Colonic mucosa (tissue), 4 donors: ENCODE measurements at regions not wholly inside any gene's neighbourhood (a gene's known extent, or its start where the extent isn't known, plus 50 kb on each side); places are given as distances from the start of the nearest gene placed in this dataset.

Experiments used
- DNase-seq: peaks from one replicate; pipeline ENCODE4 v3.0.0-alpha.2; 2020
- H3K27ac ChIP-seq: fragments of 200-600 bp; one replicate; pipeline ENCODE4 v1.8.0; 2021
- H3K27me3 ChIP-seq: fragments of 200-600 bp; one replicate; pipeline ENCODE4 v1.8.0; 2021
- H3K36me3 ChIP-seq: fragments of 200-600 bp; one replicate; pipeline ENCODE4 v1.8.0; 2021
- H3K4me1 ChIP-seq: fragments of 200-600 bp; one replicate; pipeline ENCODE4 v1.8.0; 2021; ENCODE audit warnings: mild to moderate bottlenecking
- H3K4me3 ChIP-seq: fragments of 200-600 bp; one replicate; pipeline ENCODE4 v1.8.0; 2021
- H3K9ac ChIP-seq, 2 donors: one replicate each; pipeline ENCODE4 v1.7.0; 2013; ENCODE audit warnings: control low read depth in 2 of 2, low read depth in 2 of 2, low read length in 2 of 2
- H3K9me3 ChIP-seq: fragments of 200-600 bp; one replicate; pipeline ENCODE4 v1.8.0; 2021
- intact Hi-C: fragments of 100-400 bp; cut with DNase I; formaldehyde crosslinking; loops from one replicate; pipeline ENCODE4 v1.14.1; 2022
- TF ChIP-seq, protein P1 (sequence below): fragments of 200-600 bp; IDR thresholded peaks from one replicate; pipeline ENCODE4 v1.8.0; 2022; ENCODE audit warnings: antibody characterized with exemption, mild to moderate bottlenecking
- donor health status: healthy.
- donor health status: DM: no; HTN: no; CAD: no.
- donor health status: DM: no; HTN: no; CAD: no.

DNA sequence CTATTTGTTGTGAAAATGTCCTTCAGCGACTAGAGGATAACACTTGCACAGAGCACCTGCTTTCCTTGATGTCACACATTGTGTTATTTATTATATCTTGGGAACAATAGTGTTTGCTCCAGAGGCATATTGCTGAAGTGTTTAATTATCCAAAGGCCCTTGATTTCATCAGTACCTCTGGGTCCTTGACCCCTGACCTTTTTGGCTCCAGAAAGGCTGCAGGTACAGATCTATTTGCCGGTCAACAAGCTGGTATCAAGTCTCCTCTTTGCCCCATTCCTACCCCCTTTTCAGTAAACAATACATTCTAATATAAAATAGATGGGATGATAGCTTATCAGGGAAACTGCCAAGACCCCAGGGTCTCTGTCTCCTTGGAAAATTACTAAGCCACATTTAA is 206.8 kb downstream of the DACT1 start:
- DNase-seq: no peak

DNA sequence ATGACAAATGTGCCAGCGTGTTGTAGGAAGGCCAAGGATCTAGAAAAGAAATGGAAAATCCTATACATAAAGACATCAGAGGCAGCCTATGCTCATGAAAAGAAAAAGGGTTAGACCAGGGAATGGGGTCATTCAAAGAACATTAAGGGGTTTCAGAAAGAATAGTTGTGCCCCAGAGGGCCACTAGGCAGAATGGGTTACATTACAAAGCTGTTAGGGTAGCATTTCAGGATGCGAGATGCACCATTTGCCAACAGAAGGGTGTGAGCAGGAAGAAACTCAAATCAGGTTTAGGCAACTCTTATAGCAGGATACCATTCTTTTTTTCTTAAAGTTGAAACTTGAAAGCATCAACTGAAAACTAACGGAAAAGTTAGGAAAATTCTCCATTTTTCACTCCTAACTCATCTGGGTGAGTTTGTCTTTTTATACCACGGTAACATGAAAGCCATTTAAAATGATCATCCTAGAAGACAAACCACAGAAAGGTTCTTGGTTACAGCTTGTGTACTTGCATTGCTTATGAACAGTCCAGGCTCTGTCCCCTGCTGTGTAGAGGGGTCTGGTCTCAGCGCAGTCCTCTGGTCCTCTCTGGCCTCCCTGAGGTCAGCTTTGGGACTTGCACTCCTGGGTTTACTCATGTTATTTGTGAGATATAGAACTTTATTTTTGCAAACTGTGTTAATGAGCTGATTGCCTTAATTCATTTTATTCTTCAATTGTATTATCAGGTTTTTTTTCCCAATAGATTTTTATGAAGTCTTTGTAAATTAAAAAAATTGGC is 209.1 kb downstream of the DACT1 start:
- no peaks in the 10 kb centered on the region for H3K9me3 ChIP-seq
- no peaks in the 10 kb centered on the region for H3K36me3 ChIP-seq
- no peak for DNase-seq
- intact Hi-C loops: no loop called here
- H3K9ac ChIP-seq: no peak overlapping the region
- TF ChIP-seq, protein P1, sequence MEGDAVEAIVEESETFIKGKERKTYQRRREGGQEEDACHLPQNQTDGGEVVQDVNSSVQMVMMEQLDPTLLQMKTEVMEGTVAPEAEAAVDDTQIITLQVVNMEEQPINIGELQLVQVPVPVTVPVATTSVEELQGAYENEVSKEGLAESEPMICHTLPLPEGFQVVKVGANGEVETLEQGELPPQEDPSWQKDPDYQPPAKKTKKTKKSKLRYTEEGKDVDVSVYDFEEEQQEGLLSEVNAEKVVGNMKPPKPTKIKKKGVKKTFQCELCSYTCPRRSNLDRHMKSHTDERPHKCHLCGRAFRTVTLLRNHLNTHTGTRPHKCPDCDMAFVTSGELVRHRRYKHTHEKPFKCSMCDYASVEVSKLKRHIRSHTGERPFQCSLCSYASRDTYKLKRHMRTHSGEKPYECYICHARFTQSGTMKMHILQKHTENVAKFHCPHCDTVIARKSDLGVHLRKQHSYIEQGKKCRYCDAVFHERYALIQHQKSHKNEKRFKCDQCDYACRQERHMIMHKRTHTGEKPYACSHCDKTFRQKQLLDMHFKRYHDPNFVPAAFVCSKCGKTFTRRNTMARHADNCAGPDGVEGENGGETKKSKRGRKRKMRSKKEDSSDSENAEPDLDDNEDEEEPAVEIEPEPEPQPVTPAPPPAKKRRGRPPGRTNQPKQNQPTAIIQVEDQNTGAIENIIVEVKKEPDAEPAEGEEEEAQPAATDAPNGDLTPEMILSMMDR: no peak
- H3K27me3 ChIP-seq: no peaks in the 10 kb centered on the region
- no peak overlapping the region for H3K27ac ChIP-seq
- no peak overlapping the region for H3K4me3 ChIP-seq
- no peaks in the 10 kb centered on the region for H3K4me1 ChIP-seq

More for the DNA sequence above, 206.8 kb downstream of the DACT1 start:
- intact Hi-C loops: no loop called here
- H3K9me3 ChIP-seq: no peaks in the 10 kb centered on the region
- TF ChIP-seq, protein P1: no peak
- no peaks in the 10 kb centered on the region for H3K27me3 ChIP-seq
- H3K4me3 ChIP-seq: no peak overlapping the region
- H3K9ac ChIP-seq: no peak overlapping the region
- no peaks in the 10 kb centered on the region for H3K36me3 ChIP-seq
- H3K4me1 ChIP-seq: no peaks in the 10 kb centered on the region
- no peak overlapping the region for H3K27ac ChIP-seq

DNA sequence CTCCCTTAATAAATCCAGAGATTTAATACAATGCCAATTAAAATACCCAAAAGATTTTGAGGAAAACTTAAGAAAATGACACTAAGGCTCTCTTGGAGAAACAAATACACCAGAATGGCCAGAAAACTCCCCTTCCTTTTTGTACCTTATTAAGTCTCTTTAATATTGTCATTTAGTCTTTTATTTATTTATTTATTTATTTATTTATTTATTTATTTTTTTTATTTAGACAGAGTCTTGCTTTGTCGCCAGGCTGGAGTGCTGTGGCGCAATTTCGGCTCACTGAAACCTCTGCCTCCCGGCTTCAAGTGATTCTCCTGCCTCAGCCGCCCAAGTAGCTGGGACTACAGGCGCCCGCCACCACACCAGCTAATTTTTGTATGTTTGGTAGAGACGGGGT is 210.6 kb downstream of the DACT1 start:
- Histone ChIP-seq H3K9me3 (no peaks in the 10 kb centered on the region), H3K4me1 (no peaks in the 10 kb centered on the region), H3K4me3 (no peak overlapping the region), H3K27me3 (no peaks in the 10 kb centered on the region), H3K27ac (no peak overlapping the region), H3K36me3 (no peaks in the 10 kb centered on the region), H3K9ac (no peak overlapping the region)
- intact Hi-C loops: no loop called here
- DNase-seq: no peak
- TF ChIP-seq, protein P1: no peak

DNA sequence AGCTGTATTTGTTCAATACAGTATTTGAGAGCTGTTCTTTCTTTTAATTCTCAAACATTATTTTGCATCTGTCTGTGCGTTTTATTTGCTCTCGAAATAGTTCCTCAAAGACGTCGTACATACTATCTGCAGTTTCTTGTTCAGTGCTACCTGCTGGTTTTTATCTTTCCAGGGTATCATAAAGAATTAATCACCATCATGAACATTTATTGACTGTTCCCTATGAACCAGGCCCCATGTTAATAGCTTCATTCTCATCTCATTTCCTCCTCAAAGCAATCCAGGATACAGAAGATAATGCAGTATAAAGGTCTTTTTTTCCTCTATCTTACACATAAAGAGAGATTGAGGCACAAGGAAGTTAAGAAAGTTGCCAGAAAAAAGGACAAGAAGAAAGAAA is 211.8 kb downstream of the DACT1 start:
- no peak for DNase-seq
- intact Hi-C loops: no loop called here
- TF ChIP-seq, protein P1: no peak

DNA sequence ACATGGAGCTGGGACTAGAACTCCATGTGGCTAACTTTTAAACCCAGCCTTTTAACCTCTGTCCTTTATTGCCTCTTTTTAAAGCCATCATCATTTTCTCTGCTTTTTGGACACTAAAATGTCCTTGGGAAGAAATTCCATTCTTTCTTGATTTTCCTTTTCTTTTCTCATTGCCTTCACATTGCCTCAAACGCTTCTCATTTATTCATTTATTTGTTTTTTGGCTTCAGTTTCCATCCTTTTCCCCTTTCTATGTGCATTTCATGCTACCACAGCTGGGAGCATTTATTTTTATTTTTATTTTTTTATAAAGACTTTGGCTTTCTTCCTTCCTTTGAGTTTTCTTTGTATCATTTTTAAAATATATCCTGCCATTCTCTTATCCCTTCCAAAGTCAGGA is 212.2 kb downstream of the DACT1 start:
- TF ChIP-seq, protein P1: no peak
- Histone ChIP-seq H3K27ac (no peak overlapping the region), H3K27me3 (no peaks in the 10 kb centered on the region), H3K4me3 (no peak overlapping the region), H3K4me1 (no peaks in the 10 kb centered on the region), H3K36me3 (no peaks in the 10 kb centered on the region), H3K9me3 (no peaks in the 10 kb centered on the region), H3K9ac (no peak overlapping the region)
- no peak for DNase-seq
- intact Hi-C loops: no loop called here

More for the DNA sequence above, 211.8 kb downstream of the DACT1 start:
- Histone ChIP-seq H3K27me3 (no peaks in the 10 kb centered on the region), H3K27ac (no peak overlapping the region), H3K9ac (no peak overlapping the region), H3K36me3 (no peaks in the 10 kb centered on the region), H3K4me1 (no peaks in the 10 kb centered on the region), H3K4me3 (no peak overlapping the region), H3K9me3 (no peaks in the 10 kb centered on the region)
